WI38 (cell line): ENCODE measurements at regions not wholly inside any gene's neighbourhood (a gene's known extent, or its start where the extent isn't known, plus 50 kb on each side); places are given as distances from the start of the nearest gene placed in this dataset.

Experiments used
- H3K4me3 ChIP-seq: 2 replicates; pipeline ENCODE4 v1.5.1; 2011; ENCODE audit warnings: low read depth, mild to moderate bottlenecking, control low read depth, low read length
- CTCF ChIP-seq: IDR thresholded peaks from 2 replicates; pipeline ENCODE4 v1.5.1; 2012; ENCODE audit warnings: low read depth, mild to moderate bottlenecking, control low read depth, low read length

DNA sequence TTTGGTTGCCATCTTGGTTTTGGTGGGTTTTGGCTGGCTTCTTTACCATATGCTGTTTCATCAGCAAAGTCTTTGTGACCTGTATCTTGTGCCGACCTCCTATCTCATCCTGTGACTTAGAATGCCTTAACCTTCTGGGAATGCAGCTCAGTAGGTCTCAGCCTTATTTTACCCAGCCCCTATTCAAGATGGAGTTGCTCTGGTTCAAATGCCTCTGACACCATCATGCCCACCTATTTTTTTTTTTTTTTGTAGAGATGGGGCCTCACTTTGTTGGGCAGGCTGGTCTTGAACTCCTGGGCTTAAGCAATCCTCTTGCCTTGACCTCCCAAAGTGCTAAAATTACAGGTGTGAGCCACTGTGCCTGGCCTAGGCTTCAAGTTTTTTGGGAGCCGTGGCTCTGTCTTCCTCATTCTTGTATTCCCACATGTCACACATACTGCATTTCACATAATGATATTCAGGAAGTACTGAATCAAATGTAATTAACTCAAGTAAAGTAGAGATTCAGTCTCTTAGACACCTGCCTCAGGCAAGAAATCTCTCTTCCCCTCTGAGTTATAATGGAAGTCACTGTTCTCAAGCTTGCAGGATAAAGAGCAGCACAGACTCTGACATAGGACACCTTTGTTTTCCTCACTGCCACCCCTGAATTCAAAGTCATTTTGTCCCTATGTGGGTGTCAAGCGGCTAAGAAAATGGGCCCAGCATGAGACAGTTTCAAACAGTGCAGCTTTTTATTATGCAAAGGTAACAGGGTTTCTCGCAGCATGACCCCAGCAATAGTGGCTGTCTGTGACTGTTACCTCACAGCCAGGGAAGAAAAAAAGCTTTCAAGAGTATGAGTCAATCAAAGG is 159.0 kb downstream of the PTPN11 start:
- TF ChIP-seq CTCF = no peak
- H3K4me3 ChIP-seq = no peak overlapping the region

DNA sequence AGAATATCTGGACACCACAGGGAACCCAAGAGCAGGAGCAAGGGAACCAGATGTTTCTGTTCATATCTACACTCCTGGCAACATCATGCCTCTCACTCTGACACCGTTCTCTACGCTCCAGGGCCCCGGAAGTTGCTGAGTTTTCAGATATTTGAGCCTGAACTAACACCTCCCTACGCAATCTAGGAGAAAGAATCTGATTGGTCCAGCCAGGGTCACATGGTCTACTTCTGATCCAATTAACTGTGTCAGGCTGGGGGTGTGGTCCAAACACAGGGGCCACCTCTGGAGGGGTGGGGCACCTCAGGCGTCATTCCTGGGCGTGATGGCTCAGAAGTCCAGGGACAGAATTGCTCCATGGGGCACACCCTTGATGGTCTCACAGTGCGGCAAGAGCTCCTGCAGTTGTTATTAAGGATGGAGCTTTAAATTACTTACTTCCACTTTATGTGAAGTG is 165.5 kb downstream of the PTPN11 start:
- TF ChIP-seq CTCF = no peak
- H3K4me3 ChIP-seq = no peak overlapping the region

- no peak for TF ChIP-seq CTCF
- no peak overlapping the region for H3K4me3 ChIP-seq
Observed at GRCh38 chr12:112586148-112586783, 167.5 kb downstream of the PTPN11 start.

DNA sequence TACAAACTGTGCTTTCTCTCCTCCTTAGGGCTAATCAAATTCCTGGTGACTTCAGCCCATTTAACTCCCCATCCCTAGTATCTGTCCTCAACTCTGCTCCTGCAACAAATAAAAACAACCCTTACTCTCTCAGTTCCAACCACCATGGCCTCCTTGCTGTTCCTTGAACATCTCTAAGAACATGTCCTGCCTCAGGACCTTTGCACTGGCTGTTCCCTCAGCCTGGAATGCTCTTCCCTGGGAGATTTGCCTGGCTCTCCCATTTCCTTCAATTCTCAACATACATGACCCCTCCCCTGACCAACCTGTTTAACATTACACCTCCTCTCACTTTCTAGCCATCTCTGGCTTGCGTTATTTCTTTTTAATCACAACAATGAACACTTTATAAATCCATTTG is 170.5 kb downstream of the PTPN11 start:
- no peak overlapping the region for H3K4me3 ChIP-seq
- no peak for TF ChIP-seq CTCF

GRCh38 chr12:112590281-112590680 is 171.5 kb downstream of the PTPN11 start:
- no peak for TF ChIP-seq CTCF
- H3K4me3 ChIP-seq = no peak overlapping the region

- no peak for TF ChIP-seq CTCF
- H3K4me3 ChIP-seq = no peak overlapping the region
Observed at GRCh38 chr12:112591488-112591887, 172.7 kb downstream of the PTPN11 start.

DNA sequence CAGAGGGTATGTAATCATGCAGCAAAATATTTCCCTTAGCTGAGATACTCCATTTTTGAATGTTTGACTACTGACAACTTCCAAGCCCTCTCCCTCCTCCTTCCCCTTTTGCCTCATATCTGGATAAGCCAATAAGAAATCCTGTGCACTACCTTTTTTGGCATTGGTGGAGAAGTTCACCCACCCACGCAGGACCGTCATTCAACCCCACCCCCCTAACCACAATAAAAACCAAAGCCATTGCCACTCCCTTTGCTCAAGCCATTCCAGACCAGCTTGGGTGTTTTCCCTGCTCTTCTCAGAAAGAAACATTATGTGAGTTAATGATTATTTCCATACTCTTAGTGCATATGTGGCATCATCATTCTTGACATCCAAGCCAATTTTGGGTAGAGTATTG is 176.7 kb downstream of the PTPN11 start:
- no peak for TF ChIP-seq CTCF
- no peak overlapping the region for H3K4me3 ChIP-seq
